DND-41 (cell line): ENCODE measurements at regions not wholly inside any gene's neighbourhood (a gene's known extent, or its start where the extent isn't known, plus 50 kb on each side); places are given as distances from the start of the nearest gene placed in this dataset.

Experiments used
- ATAC-seq: fragments of 200-7000 bp; cut with Tn5 transposase; 3 replicates; pipeline ENCODE4 v1.9.1; 2021; ENCODE audit warnings: low read depth; ENCODE audit not compliant: insufficient read depth
- DNase-seq: peaks from one replicate; pipeline ENCODE4 v3.0.0-alpha.2; 2020
- H2AFZ ChIP-seq: 2 replicates; pipeline ENCODE4 v1.6.0; 2012; ENCODE audit warnings: low read depth, low read length
- H3K27ac ChIP-seq: 2 replicates; pipeline ENCODE4 v1.5.1; 2012; ENCODE audit warnings: low read length, inconsistent platforms
- H3K27me3 ChIP-seq: fragments of 200-600 bp; sonication (generic); 2 replicates; pipeline ENCODE4 v1.6.0; 2012; ENCODE audit warnings: low read length, mild to moderate bottlenecking, inconsistent platforms; ENCODE audit not compliant: insufficient read depth, poor library complexity
- H3K36me3 ChIP-seq: 2 replicates; pipeline ENCODE4 v1.5.1; 2012; ENCODE audit warnings: low read length, inconsistent platforms; ENCODE audit not compliant: insufficient read depth
- H3K4me1 ChIP-seq: 2 replicates; pipeline ENCODE4 v1.5.1; 2012; ENCODE audit warnings: mild to moderate bottlenecking, low read length; ENCODE audit not compliant: insufficient read depth
- H3K4me2 ChIP-seq: 2 replicates; pipeline ENCODE4 v1.6.0; 2012; ENCODE audit warnings: mild to moderate bottlenecking, moderate library complexity, low read length, inconsistent platforms; ENCODE audit not compliant: insufficient read depth
- H3K4me3 ChIP-seq, 2 experiments: fragments of 200-600 bp in 1 of 2; shearing (Covaris generic) in 1 of 2; 2 replicates each; pipeline ENCODE4 v1.5.1; 2012 to 2016; ENCODE audit warnings: inconsistent platforms in 2 of 2, low read length in 2 of 2, mild to moderate bottlenecking in 2 of 2, low read depth in 1 of 2, moderate library complexity in 1 of 2
- H3K79me2 ChIP-seq: 2 replicates; pipeline ENCODE4 v1.6.0; 2012; ENCODE audit warnings: low read length, inconsistent platforms; ENCODE audit not compliant: insufficient read depth
- H3K9ac ChIP-seq: 2 replicates; pipeline ENCODE4 v1.6.0; 2012; ENCODE audit warnings: low read depth, mild to moderate bottlenecking, inconsistent platforms, low read length, moderate library complexity
- H3K9me3 ChIP-seq: 2 replicates; pipeline ENCODE4 v1.5.1; 2012; ENCODE audit warnings: low read length, moderate library complexity, mild to moderate bottlenecking, inconsistent platforms; ENCODE audit not compliant: insufficient read depth, severe bottlenecking
- H4K20me1 ChIP-seq: 2 replicates; pipeline ENCODE4 v1.6.0; 2012; ENCODE audit warnings: low read length; ENCODE audit not compliant: insufficient read depth
- EZH2 ChIP-seq: IDR thresholded peaks from 3 replicates; pipeline ENCODE4 v1.6.1; 2012; ENCODE audit warnings: borderline replicate concordance, low read depth, mild to moderate bottlenecking, moderate library complexity, low read length, inconsistent platforms; ENCODE audit not compliant: severe bottlenecking
- TF ChIP-seq, protein P1 (sequence below): IDR thresholded peaks from 2 replicates; pipeline ENCODE4 v1.5.1; 2012; ENCODE audit warnings: borderline replicate concordance, low read length, moderate library complexity, mild to moderate bottlenecking; ENCODE audit not compliant: poor library complexity, severe bottlenecking; ENCODE audit errors: extremely low read depth

DNA sequence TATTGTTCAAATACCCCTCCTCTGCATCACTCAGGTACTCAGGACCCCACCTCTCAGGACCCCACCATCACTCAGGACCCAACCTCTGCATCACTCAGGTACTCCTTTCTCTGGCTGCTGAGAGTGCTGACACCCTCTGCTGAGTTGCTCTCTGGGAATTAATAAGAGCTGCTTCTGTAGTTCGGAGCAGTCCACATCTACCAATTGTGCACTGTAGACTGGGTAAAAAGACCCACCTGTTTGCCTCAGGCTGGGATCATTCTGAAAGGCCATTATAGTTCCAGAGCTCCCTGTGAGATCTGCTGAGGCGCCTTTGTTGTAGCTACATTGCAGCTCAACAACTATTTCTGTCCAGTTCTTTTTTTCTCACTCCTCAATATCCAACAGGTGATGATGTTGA is 276.3 kb upstream of the MYOCD start:
- DNase-seq, result no peak

DNA sequence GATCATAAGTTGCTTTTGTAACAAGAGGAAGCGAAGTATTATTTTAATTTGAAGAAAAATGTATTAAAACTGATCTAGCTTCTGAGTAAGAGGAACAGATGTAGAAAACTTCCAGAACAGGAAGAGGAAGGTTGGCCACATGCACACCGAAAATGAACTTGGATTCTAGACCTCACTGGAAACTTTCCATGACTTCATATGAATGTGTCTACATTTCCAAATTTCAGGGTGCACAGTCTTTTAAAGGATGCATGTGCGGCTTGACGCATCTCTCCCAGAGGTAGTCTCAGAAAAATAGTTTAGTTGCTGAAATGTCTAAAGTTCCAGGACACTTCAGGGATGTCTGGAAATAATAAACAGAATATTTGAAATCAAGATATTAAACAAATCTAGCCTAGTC is 275.1 kb upstream of the MYOCD start:
- no peak overlapping the region for H3K9ac ChIP-seq
- H4K20me1 ChIP-seq, result no peaks in the 10 kb centered on the region
- H3K27me3 ChIP-seq, result no peaks in the 10 kb centered on the region
- TF ChIP-seq, protein P1, sequence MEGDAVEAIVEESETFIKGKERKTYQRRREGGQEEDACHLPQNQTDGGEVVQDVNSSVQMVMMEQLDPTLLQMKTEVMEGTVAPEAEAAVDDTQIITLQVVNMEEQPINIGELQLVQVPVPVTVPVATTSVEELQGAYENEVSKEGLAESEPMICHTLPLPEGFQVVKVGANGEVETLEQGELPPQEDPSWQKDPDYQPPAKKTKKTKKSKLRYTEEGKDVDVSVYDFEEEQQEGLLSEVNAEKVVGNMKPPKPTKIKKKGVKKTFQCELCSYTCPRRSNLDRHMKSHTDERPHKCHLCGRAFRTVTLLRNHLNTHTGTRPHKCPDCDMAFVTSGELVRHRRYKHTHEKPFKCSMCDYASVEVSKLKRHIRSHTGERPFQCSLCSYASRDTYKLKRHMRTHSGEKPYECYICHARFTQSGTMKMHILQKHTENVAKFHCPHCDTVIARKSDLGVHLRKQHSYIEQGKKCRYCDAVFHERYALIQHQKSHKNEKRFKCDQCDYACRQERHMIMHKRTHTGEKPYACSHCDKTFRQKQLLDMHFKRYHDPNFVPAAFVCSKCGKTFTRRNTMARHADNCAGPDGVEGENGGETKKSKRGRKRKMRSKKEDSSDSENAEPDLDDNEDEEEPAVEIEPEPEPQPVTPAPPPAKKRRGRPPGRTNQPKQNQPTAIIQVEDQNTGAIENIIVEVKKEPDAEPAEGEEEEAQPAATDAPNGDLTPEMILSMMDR, result no peak
- TF ChIP-seq EZH2, result no peak
- ATAC-seq (no peak), DNase-seq (no peak)
- no peak overlapping the region for H3K4me2 ChIP-seq
- H3K27ac ChIP-seq, result no peak overlapping the region
- no peaks in the 10 kb centered on the region for H3K79me2 ChIP-seq
- no peak overlapping the region for H2AFZ ChIP-seq
- no peaks in the 10 kb centered on the region for H3K36me3 ChIP-seq
- H3K9me3 ChIP-seq, result no peaks in the 10 kb centered on the region
- no peak overlapping the region for H3K4me3 ChIP-seq
- no peaks in the 10 kb centered on the region for H3K4me1 ChIP-seq

More for the DNA sequence above, 276.3 kb upstream of the MYOCD start:
- TF ChIP-seq, protein P1, result no peak
- TF ChIP-seq EZH2, result no peak
- H3K4me2 ChIP-seq, result no peak overlapping the region
- no peak overlapping the region for H2AFZ ChIP-seq
- no peak overlapping the region for H3K27ac ChIP-seq
- H4K20me1 ChIP-seq, result no peaks in the 10 kb centered on the region
- no peak for ATAC-seq
- no peaks in the 10 kb centered on the region for H3K36me3 ChIP-seq
- no peaks in the 10 kb centered on the region for H3K27me3 ChIP-seq
- H3K4me3 ChIP-seq, result no peak overlapping the region
- H3K9me3 ChIP-seq, result no peaks in the 10 kb centered on the region
- no peak overlapping the region for H3K9ac ChIP-seq
- no peaks in the 10 kb centered on the region for H3K4me1 ChIP-seq
- H3K79me2 ChIP-seq, result no peaks in the 10 kb centered on the region

DNA sequence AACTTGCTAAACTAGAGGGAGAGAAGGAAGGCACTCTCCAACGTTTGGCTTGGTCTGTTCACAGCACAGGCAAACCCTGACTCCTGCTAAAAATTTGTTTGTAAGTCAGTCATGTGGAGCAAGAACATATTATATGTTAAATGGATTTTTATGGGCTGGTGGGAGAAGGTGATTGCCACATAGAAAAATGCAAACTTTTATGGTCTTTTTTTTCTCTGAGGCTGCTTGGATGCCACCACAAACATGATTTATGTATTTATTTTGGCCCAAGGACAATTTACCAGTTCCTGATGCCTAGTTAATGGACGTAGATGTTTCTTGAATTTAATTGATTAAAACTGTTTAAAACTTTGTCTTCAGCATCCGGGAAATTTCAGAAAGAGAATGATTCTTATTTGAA is 274.2 kb upstream of the MYOCD start:
- TF ChIP-seq, protein P1, result no peak
- no peak for TF ChIP-seq EZH2
- Histone ChIP-seq H3K4me1 (no peaks in the 10 kb centered on the region), H3K9ac (no peak overlapping the region), H2AFZ (no peak overlapping the region), H3K27ac (no peak overlapping the region), H3K4me2 (no peak overlapping the region), H3K27me3 (no peaks in the 10 kb centered on the region), H3K79me2 (no peaks in the 10 kb centered on the region), H4K20me1 (no peaks in the 10 kb centered on the region), H3K9me3 (no peaks in the 10 kb centered on the region), H3K36me3 (no peaks in the 10 kb centered on the region), H3K4me3 (no peak overlapping the region)
- ATAC-seq, result no peak
- no peak for DNase-seq
